Vagina (tissue), 2 donors: ENCODE measurements at regions not wholly inside any gene's neighbourhood (a gene's known extent, or its start where the extent isn't known, plus 50 kb on each side); places are given as distances from the start of the nearest gene placed in this dataset.

ENCODE experiments used
- DNase-seq, 2 donors: peaks; one replicate each; pipeline ENCODE4 v3.0.0-alpha.2; 2017; ENCODE audit errors: extremely low spot score in 2 of 2
- H3K27ac ChIP-seq: fragments of 200-600 bp; sonication (generic); one replicate; pipeline ENCODE4 v1.5.1; 2019
- H3K27me3 ChIP-seq: fragments of 200-600 bp; sonication (generic); one replicate; pipeline ENCODE4 v1.5.1; 2019
- H3K36me3 ChIP-seq, 2 donors: fragments of 200-600 bp; sonication (generic); one replicate each; pipeline ENCODE4 v1.5.1; 2017 to 2019
- H3K4me1 ChIP-seq: fragments of 200-600 bp; sonication (generic); one replicate; pipeline ENCODE4 v1.5.1; 2019
- H3K4me3 ChIP-seq, 2 donors: fragments of 200-600 bp; sonication (generic); 1 replicate in 1 of 2; 2 replicates in 1 of 2; pipeline ENCODE4 v1.5.1; 2016 to 2019
- H3K9me3 ChIP-seq: fragments of 200-600 bp; sonication (generic); one replicate; pipeline ENCODE4 v1.5.1; 2019
- POLR2A ChIP-seq, 2 donors: fragments of 450-650 bp; IDR thresholded peaks; one replicate each; pipeline ENCODE4 v1.6.1; 2017; ENCODE audit warnings: antibody characterized with exemption in 2 of 2, mild to moderate bottlenecking in 2 of 2, moderate library complexity in 2 of 2
- POLR2AphosphoS5 ChIP-seq, 2 donors: sonication (generic); formaldehyde crosslinking; IDR thresholded peaks; one replicate each; pipeline ENCODE4 v1.9.0; 2017; ENCODE audit warnings: antibody characterized with exemption in 2 of 2, mild to moderate bottlenecking in 2 of 2, low read depth in 1 of 2; ENCODE audit not compliant: insufficient read depth in 1 of 2
- intact Hi-C: fragments of 100-400 bp; cut with DNase I; formaldehyde crosslinking; loops from one replicate; pipeline ENCODE4 v1.15.1; 2023
- TF ChIP-seq, protein P1 (sequence below), 3 experiments: fragments of 450-650 bp in 2 of 3; fragments of 200-600 bp in 1 of 3; sonication (generic) in 1 of 3; IDR thresholded peaks; one replicate each; pipeline ENCODE4 v1.5.1; 2017 to 2019; ENCODE audit warnings: antibody characterized with exemption in 3 of 3, mild to moderate bottlenecking in 2 of 3, moderate library complexity in 2 of 3

DNA sequence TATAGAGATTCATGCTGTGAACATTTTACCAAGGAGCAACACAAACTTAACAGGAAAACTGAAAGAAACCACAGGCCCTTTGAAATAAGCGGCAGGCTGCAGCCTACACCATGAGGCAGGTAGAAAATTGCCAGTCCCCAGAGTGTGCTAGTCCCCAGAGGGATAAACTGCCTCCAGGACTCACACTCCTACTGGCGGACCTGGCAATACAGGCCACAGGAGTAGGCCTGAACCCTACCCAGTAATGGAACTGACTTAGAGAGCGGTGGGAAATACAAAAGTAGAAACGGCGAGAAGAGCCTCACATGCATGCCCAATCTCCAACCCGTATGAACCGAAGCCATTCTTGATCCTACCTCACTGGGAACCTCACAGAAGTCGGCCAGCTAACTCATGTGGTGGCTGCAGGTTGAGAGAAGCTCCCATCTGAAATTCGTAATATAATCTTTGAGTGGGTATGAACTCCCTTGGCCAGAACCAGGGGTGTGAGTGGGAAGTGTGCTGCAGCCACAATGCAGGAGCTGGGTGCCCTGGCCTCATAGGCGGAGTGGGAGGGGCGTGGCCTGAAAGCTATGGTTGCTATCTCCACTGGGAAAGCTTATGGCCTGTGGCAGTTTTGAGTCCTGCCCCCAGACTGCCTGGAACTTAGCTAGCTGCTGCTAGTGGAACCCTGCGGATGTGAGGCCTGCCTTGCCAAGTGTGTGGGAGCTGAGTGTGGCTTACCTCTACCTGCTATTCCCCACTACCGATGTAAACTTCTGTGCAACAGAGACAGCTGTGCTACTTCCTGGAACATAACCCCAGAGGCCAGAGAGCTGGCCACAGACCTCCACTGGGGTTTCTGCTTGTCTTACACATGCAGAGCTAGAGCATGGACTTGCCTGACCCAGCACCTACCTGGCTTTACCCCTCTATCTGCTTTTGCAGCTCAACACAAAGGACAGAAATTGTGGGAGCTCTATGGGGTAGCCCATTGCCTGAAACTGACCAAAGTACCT is 146.5 kb upstream of the COL21A1 start:
- H3K9me3 ChIP-seq, result no peaks in the 10 kb centered on the region
- DNase-seq, result no peak
- no peaks in the 10 kb centered on the region for H3K27me3 ChIP-seq
- no peak for TF ChIP-seq POLR2AphosphoS5 (IDR thresholded peaks at IDR 0.05; ENCODE audit: insufficient read depth in 1 of 2, low read depth in 1 of 2)
- TF ChIP-seq, protein P1, sequence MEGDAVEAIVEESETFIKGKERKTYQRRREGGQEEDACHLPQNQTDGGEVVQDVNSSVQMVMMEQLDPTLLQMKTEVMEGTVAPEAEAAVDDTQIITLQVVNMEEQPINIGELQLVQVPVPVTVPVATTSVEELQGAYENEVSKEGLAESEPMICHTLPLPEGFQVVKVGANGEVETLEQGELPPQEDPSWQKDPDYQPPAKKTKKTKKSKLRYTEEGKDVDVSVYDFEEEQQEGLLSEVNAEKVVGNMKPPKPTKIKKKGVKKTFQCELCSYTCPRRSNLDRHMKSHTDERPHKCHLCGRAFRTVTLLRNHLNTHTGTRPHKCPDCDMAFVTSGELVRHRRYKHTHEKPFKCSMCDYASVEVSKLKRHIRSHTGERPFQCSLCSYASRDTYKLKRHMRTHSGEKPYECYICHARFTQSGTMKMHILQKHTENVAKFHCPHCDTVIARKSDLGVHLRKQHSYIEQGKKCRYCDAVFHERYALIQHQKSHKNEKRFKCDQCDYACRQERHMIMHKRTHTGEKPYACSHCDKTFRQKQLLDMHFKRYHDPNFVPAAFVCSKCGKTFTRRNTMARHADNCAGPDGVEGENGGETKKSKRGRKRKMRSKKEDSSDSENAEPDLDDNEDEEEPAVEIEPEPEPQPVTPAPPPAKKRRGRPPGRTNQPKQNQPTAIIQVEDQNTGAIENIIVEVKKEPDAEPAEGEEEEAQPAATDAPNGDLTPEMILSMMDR (IDR thresholded peaks at IDR 0.05), result no peak
- TF ChIP-seq POLR2A (IDR thresholded peaks at IDR 0.05), result no peak
- no peak overlapping the region for H3K27ac ChIP-seq
- H3K36me3 ChIP-seq, result no peaks in the 10 kb centered on the region
- intact Hi-C loops, result no loop called here
- H3K4me1 ChIP-seq, result no peaks in the 10 kb centered on the region
- H3K4me3 ChIP-seq, result no peak overlapping the region

DNA sequence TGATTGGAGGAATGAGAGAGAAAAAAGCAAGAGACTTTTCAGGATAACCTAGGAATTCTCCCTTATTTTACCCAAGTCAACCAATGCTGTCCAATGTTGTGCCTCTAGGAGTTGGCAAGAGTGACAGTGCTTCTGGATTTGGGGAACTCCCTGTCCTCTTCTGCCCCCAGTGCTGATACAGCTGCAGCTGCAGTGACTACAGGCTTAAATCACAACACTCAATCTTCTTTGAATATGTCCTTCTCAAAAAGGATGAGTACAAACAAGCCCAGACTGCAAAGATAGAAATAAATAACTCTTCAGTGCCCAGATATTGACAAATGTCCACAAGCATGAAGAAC is 141.0 kb upstream of the COL21A1 start:
- DNase-seq, result no peak
- H3K36me3 ChIP-seq, result no peaks in the 10 kb centered on the region
- no peaks in the 10 kb centered on the region for H3K9me3 ChIP-seq
- TF ChIP-seq, protein P1 (IDR thresholded peaks at IDR 0.05), result no peak
- no peak for TF ChIP-seq POLR2A (IDR thresholded peaks at IDR 0.05)
- TF ChIP-seq POLR2AphosphoS5 (IDR thresholded peaks at IDR 0.05; ENCODE audit: insufficient read depth in 1 of 2, low read depth in 1 of 2), result no peak
- no peak overlapping the region for H3K4me3 ChIP-seq
- peaks cover 15% of the 10 kb centered on the region for H3K4me1 ChIP-seq
- intact Hi-C loops, result no loop called here
- H3K27me3 ChIP-seq, result no peaks in the 10 kb centered on the region
- no peak overlapping the region for H3K27ac ChIP-seq

DNA sequence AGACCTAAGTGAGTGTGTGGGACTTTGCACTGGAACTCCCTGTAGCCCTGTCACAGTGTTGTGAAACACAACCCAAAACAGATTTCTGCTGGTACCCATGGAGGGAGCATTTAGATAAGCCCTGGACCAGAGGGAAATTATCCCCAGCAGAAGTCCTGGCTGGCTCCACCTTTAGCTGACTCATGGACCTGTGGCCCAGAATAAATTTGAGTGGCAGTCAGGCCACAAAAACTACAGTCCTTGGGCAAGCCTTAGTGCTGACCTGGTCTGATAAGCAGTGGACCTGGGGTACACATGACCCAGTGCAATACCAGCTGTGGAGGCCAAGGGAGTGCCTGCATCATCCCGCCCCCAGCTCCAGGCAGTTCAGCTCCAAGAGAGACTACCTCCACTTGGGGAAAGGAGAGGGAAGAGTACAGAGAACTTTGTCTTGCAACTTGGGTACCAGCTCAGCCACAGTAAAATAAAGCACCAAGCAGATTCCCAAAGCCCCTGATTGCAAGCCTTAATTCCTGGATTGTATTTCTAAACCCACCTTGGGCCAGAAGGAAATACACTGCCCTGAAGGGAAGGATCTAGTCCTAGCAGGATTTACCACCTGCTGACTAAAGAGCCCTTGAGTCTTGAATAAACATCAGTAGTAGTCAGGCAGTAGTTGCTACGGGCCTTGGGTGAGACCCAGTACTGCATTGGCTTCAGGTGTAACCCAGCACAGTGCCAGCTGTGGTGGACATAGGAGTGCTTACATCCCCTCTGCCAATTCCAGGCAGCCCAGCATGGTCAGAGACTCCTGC is 140.4 kb upstream of the COL21A1 start:
- Histone ChIP-seq H3K27me3 (no peaks in the 10 kb centered on the region), H3K36me3 (no peaks in the 10 kb centered on the region), H3K9me3 (no peaks in the 10 kb centered on the region), H3K4me3 (no peak overlapping the region), H3K4me1 (peaks cover 15% of the 10 kb centered on the region), H3K27ac (no peak overlapping the region)
- TF ChIP-seq POLR2A (IDR thresholded peaks at IDR 0.05) (no peak), POLR2AphosphoS5 (IDR thresholded peaks at IDR 0.05; ENCODE audit: insufficient read depth in 1 of 2, low read depth in 1 of 2) (no peak)
- TF ChIP-seq, protein P1 (IDR thresholded peaks at IDR 0.05), result no peak
- intact Hi-C loops, result no loop called here
- DNase-seq, result no peak

DNA sequence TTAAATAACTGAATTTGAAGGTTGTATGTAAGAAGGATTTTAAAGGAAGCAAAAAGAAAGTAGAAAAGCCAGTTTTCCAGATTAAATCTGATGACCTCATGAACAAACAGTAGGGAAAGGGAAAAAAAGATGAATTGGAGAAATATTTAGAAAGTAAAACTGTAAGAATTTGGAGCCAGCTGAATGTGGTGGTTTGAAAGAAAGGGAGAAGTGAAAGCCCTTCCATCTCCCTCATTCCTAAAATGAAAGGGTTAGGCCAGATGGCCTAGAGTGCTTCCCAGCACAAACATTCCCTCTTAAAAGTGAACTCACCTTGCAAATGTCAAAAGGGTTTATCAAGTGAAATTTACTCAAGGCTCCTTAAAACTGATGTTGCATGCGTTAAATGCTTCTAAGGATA is 139.3 kb upstream of the COL21A1 start:
- TF ChIP-seq POLR2A (IDR thresholded peaks at IDR 0.05), result no peak
- DNase-seq, result no peak
- Histone ChIP-seq H3K27me3 (no peaks in the 10 kb centered on the region), H3K36me3 (no peaks in the 10 kb centered on the region), H3K4me3 (no peak overlapping the region), H3K9me3 (no peaks in the 10 kb centered on the region), H3K4me1 (peaks cover 15% of the 10 kb centered on the region), H3K27ac (no peak overlapping the region)
- intact Hi-C loops, result no loop called here

DNA sequence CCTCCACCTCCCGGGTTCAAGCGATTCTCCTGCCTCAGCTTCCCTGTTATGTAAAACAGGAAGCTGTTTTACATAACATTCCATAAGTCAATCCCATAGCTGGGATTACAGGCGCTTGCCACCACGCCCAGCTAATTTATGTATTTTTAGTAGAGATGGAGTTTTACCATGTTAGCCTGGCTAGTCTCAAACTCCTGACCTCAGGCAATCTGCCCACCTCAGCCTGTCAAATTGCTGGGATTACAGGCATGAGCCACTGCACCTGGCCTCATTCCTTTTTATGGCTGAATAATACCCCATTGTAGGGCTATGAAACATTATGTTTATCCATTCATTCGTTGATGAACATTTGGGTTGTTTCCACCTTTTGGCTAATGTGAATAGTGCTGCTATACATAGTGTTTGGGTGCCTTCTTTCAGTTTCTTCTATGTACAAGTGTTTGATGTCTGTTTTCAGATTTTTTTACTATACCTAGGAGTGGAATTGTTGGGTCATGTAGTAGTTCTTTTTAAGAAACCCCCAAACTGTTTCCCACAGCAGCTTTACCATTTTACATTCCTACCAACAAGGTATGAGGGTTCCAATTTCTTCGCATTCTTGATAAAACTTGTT is 138.7 kb upstream of the COL21A1 start:
- H3K27ac ChIP-seq, result no peak overlapping the region
- H3K4me3 ChIP-seq, result no peak overlapping the region
- DNase-seq, result no peak
- TF ChIP-seq POLR2A (IDR thresholded peaks at IDR 0.05) (no peak), POLR2AphosphoS5 (IDR thresholded peaks at IDR 0.05; ENCODE audit: insufficient read depth in 1 of 2, low read depth in 1 of 2) (no peak)
- TF ChIP-seq, protein P1 (IDR thresholded peaks at IDR 0.05), result no peak
- no peaks in the 10 kb centered on the region for H3K36me3 ChIP-seq
- peaks cover 15% of the 10 kb centered on the region for H3K4me1 ChIP-seq
- H3K9me3 ChIP-seq, result no peaks in the 10 kb centered on the region
- no peaks in the 10 kb centered on the region for H3K27me3 ChIP-seq
- intact Hi-C loops, result no loop called here
